A549 (cell line): ENCODE measurements at regions not wholly inside any gene's neighbourhood (a gene's known extent, or its start where the extent isn't known, plus 50 kb on each side); places are given as distances from the start of the nearest gene placed in this dataset.

Source experiments
- ATAC-seq, 2 experiments: fragments of 200-7000 bp in 1 of 2; fragments of >200 bp in 1 of 2; cut with Nextera tagmentation in 1 of 2; cut with Tn5 transposase in 1 of 2; 3 replicates each; pipeline versions ENCODE4 v1.8.0 to v1.9.1; 2018 to 2020; ENCODE audit warnings: mild to moderate bottlenecking in 1 of 2, moderate library complexity in 1 of 2
- CTCF ChIA-PET: fragments of 300-600 bp; sonication (Branson Sonifier 250); formaldehyde crosslinking; extraction: SDS; loops from one replicate; lab custom pipeline; 2021; ENCODE audit warnings: antibody characterized with exemption, inconsistent platforms; lab: Yijun Ruan, JAX
- POLR2A ChIA-PET: fragments of 350-600 bp; formaldehyde crosslinking; extraction: SDS; loops from one replicate; lab custom pipeline; 2021; ENCODE audit warnings: antibody characterized with exemption, inconsistent platforms; lab: Yijun Ruan, JAX
- DNase-seq, 2 experiments: peaks; one replicate each; pipeline versions ENCODE4 v3.0.0 to v3.0.0-alpha.2; 2011 to 2016; ENCODE audit warnings: low read depth in 1 of 2, low spot score in 1 of 2
- FAIRE-seq: peaks from 2 replicates; lab custom pipeline; 2011; peaks lifted over from hg19 to GRCh38; lab: Jason Lieb, UNC
- H3K27ac ChIP-seq, 2 experiments: fragments of >200 bp; sonication (Bioruptor Twin); formaldehyde crosslinking; 3 replicates each; pipeline ENCODE4 v1.5.1; 2016 to 2017
- H3K4me1 ChIP-seq: fragments of >200 bp; sonication (Bioruptor Twin); formaldehyde crosslinking; 3 replicates; pipeline ENCODE4 v1.6.1; 2016
- H3K4me2 ChIP-seq: fragments of >200 bp; sonication (Bioruptor Twin); formaldehyde crosslinking; 3 replicates; pipeline ENCODE4 v1.6.1; 2016
- H3K4me3 ChIP-seq: fragments of >200 bp; sonication (Bioruptor Twin); formaldehyde crosslinking; 3 replicates; pipeline ENCODE4 v1.5.1; 2016
- H3K9me3 ChIP-seq: fragments of >200 bp; sonication (Bioruptor Twin); formaldehyde crosslinking; 3 replicates; pipeline ENCODE4 v1.6.1; 2016
- FOSL2 ChIP-seq, 2 experiments: fragments of 450-650 bp in 1 of 2; fragments of >200 bp in 1 of 2; sonication (Bioruptor Twin) in 1 of 2; formaldehyde crosslinking; IDR thresholded peaks; 2 replicates each; pipeline versions ENCODE4 v1.5.0 to v1.6.1; 2016 to 2020; ENCODE audit warnings: mild to moderate bottlenecking in 1 of 2, moderate library complexity in 1 of 2
- FOXS1 ChIP-seq: fragments of 250-450 bp; sonication (Bioruptor Pico); IDR thresholded peaks from 2 replicates; pipeline ENCODE4 v1.5.0; 2020; ENCODE audit warnings: mild to moderate bottlenecking, moderate library complexity
- HDAC2 ChIP-seq: fragments of 200-600 bp; sonication (generic); IDR thresholded peaks from 2 replicates; pipeline ENCODE4 v1.6.1; 2016
- HEYL ChIP-seq: fragments of 250-450 bp; sonication (Bioruptor Pico); IDR thresholded peaks from 2 replicates; pipeline ENCODE4 v1.8.0; 2021; ENCODE audit warnings: mild to moderate bottlenecking, moderate library complexity
- HOXA7 ChIP-seq: fragments of 250-450 bp; sonication (Bioruptor Pico); IDR thresholded peaks from 2 replicates; pipeline ENCODE4 v1.5.0; 2020; ENCODE audit warnings: mild to moderate bottlenecking, moderate library complexity
- HOXB5 ChIP-seq: fragments of 250-450 bp; sonication (Bioruptor Pico); IDR thresholded peaks from 2 replicates; pipeline ENCODE4 v1.5.0; 2020; ENCODE audit warnings: mild to moderate bottlenecking, moderate library complexity
- JUNB ChIP-seq: fragments of >200 bp; sonication (Bioruptor Twin); formaldehyde crosslinking; IDR thresholded peaks from 2 replicates; pipeline ENCODE4 v1.6.1; 2016
- MYC ChIP-seq: IDR thresholded peaks from 2 replicates; pipeline ENCODE4 v1.6.1; 2012; ENCODE audit warnings: mild to moderate bottlenecking, inconsistent platforms, low read length, improper control_type of control experiment, borderline replicate concordance
- NFE2L2 ChIP-seq: fragments of 150-350 bp; conservative IDR thresholded peaks from 2 replicates; pipeline ENCODE4 v1.6.1; 2014; ENCODE audit warnings: low read length
- NR3C1 ChIP-seq: fragments of >200 bp; sonication (Bioruptor Twin); formaldehyde crosslinking; IDR thresholded peaks from 3 replicates; pipeline ENCODE4 v1.6.1; 2017
- POLR2AphosphoS2 ChIP-seq: conservative IDR thresholded peaks from 2 replicates; pipeline ENCODE4 v1.6.1; 2012; ENCODE audit warnings: low read length, improper control_type of control experiment, inconsistent platforms
- REST ChIP-seq: fragments of 200-600 bp; sonication (generic); IDR thresholded peaks from 2 replicates; pipeline ENCODE4 v1.6.1; 2016; ENCODE audit warnings: antibody characterized with exemption, mild to moderate bottlenecking, moderate library complexity
- SMC3 ChIP-seq: fragments of >200 bp; sonication (Bioruptor Twin); formaldehyde crosslinking; IDR thresholded peaks from 3 replicates; pipeline ENCODE4 v1.6.1; 2018; ENCODE audit warnings: inconsistent platforms
- SREBF2 ChIP-seq: fragments of 450-650 bp; IDR thresholded peaks from 2 replicates; pipeline ENCODE4 v1.6.1; 2014; ENCODE audit warnings: mild to moderate bottlenecking, moderate library complexity
- TFCP2L1 ChIP-seq: fragments of 250-450 bp; sonication (Bioruptor Pico); IDR thresholded peaks from 2 replicates; pipeline ENCODE4 v1.5.0; 2021; ENCODE audit warnings: mild to moderate bottlenecking
- TP53 ChIP-seq: fragments of 250-450 bp; sonication (Bioruptor Pico); IDR thresholded peaks from 2 replicates; pipeline ENCODE4 v1.5.0; 2021; ENCODE audit warnings: mild to moderate bottlenecking, moderate library complexity
- ZC3H11A ChIP-seq: fragments of 450-650 bp; IDR thresholded peaks from 2 replicates; pipeline ENCODE4 v1.6.1; 2014; ENCODE audit warnings: antibody characterized with exemption, mild to moderate bottlenecking
- ZNF302 ChIP-seq: fragments of 250-450 bp; sonication (Bioruptor Pico); IDR thresholded peaks from 2 replicates; pipeline ENCODE4 v1.9.0; 2021; ENCODE audit warnings: inconsistent platforms, mild to moderate bottlenecking, moderate library complexity
- WGBS: methylation state at CpG from one replicate; pipeline ENCODE4 v1.1.6; 2017; ENCODE audit errors: missing lambda C conversion rate; 5-methylcytosine and 5-hydroxymethylcytosine counted together
- TF ChIP-seq, protein P1 (sequence below): fragments of 250-450 bp; sonication (Bioruptor Pico); IDR thresholded peaks from 2 replicates; pipeline ENCODE4 v1.5.0; 2021; ENCODE audit warnings: mild to moderate bottlenecking, moderate library complexity, borderline replicate concordance
- TF ChIP-seq, protein P2 (sequence below): IDR thresholded peaks from 2 replicates; pipeline ENCODE4 v1.6.1; 2012; ENCODE audit warnings: low read depth, borderline replicate concordance

DNA sequence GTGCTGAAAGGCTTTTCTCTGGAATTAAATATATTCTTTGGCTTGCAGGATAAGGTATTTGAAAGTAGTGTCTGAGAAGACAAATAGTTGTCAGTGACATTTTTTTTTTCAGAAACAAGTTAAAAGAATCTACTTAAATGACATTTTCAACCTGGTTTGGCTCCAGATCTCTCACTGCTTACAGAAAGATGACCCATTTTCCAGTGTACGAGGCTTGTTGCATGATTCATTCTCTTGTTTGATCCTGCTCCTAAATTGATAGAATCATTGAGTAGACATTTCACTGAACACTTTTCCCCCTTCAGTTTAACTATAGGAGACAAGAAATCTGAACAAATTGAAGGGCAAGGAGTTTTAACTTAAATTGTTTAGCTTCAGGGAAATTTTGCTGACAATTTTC, 546.1 kb downstream of the ZNF608 start:
- Histone ChIP-seq H3K9me3 (peaks cover 20% of the 10 kb centered on the region; the same call in 2 of the 3 replicates), H3K27ac (no peak overlapping the region), H3K4me2 (no peak overlapping the region), H3K4me3 (no peak overlapping the region), H3K4me1 (no peaks in the 10 kb centered on the region)
- FAIRE-seq (no peak), ATAC-seq (no peak), DNase-seq (no peak)
- POLR2A ChIA-PET = no interaction called here
- TF ChIP-seq HDAC2 = no peak
- TF ChIP-seq MYC = no peak
- TF ChIP-seq ZC3H11A = no peak
- no peak for TF ChIP-seq NR3C1
- TF ChIP-seq HOXB5 = no peak
- no peak for TF ChIP-seq HEYL
- no peak for TF ChIP-seq TP53 (CRISPR knock-in tag)
- TF ChIP-seq POLR2AphosphoS2 = no peak
- no peak for TF ChIP-seq NFE2L2
- TF ChIP-seq, protein P1, sequence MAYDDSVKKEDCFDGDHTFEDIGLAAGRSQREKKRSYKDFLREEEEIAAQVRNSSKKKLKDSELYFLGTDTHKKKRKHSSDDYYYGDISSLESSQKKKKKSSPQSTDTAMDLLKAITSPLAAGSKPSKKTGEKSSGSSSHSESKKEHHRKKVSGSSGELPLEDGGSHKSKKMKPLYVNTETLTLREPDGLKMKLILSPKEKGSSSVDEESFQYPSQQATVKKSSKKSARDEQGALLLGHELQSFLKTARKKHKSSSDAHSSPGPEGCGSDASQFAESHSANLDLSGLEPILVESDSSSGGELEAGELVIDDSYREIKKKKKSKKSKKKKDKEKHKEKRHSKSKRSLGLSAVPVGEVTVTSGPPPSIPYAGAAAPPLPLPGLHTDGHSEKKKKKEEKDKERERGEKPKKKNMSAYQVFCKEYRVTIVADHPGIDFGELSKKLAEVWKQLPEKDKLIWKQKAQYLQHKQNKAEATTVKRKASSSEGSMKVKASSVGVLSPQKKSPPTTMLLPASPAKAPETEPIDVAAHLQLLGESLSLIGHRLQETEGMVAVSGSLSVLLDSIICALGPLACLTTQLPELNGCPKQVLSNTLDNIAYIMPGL (CRISPR knock-in tag) = no peak
- TF ChIP-seq FOXS1 (CRISPR knock-in tag) = no peak
- no peak for TF ChIP-seq SREBF2
- TF ChIP-seq REST = no peak
- TF ChIP-seq SMC3 = no peak
- no peak for TF ChIP-seq TFCP2L1 (CRISPR knock-in tag)
- TF ChIP-seq FOSL2 (IDR thresholded peaks at IDR 0.05) = no peak
- TF ChIP-seq FOSL2 (CRISPR knock-in tag; IDR thresholded peaks at IDR 0.05) = no peak
- TF ChIP-seq HOXA7 (CRISPR knock-in tag) = no peak
- TF ChIP-seq ZNF302 = no peak
- CTCF ChIA-PET = no interaction called here
- 3% methylated on average over 1 of the region's 1 CpG for WGBS

DNA sequence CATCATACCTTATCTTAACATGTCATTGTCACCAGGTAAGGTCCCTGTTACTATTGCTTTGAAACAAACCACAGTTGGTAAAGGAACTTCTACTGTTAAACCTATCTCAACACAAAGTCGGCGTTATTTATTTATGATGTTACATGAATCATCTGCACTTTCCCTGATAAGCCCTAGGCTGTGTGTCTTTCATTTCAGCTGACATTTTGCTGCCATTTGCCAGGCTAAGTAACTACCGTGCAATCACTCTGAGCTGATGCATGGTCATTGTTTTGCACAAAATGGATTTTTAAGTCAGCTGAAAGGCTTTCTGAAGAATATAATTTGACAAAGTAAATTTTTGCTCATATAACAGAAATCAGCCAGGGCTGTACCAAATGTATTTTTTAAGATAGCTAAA, 546.5 kb downstream of the ZNF608 start:
- ChIA-PET POLR2A (no interaction called here), CTCF (no interaction called here)
- Histone ChIP-seq H3K4me2 (no peak overlapping the region), H3K27ac (no peak overlapping the region), H3K4me3 (no peak overlapping the region)
- FAIRE-seq (no peak), ATAC-seq (no peak)
- TF ChIP-seq, protein P2, sequence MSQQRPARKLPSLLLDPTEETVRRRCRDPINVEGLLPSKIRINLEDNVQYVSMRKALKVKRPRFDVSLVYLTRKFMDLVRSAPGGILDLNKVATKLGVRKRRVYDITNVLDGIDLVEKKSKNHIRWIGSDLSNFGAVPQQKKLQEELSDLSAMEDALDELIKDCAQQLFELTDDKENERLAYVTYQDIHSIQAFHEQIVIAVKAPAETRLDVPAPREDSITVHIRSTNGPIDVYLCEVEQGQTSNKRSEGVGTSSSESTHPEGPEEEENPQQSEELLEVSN = no peak
- no peak for TF ChIP-seq TFCP2L1 (CRISPR knock-in tag)
- TF ChIP-seq FOSL2 (IDR thresholded peaks at IDR 0.05) = no peak
- TF ChIP-seq FOSL2 (CRISPR knock-in tag; IDR thresholded peaks at IDR 0.05) = no peak
- TF ChIP-seq JUNB = no peak
- TF ChIP-seq HOXB5 = no peak
- TF ChIP-seq, all 56 proteins: peak for 0
- 31% methylated on average over 3 of the region's 3 CpGs for WGBS
- peaks cover 20% of the 10 kb centered on the region; the same call in 2 of the 3 replicates for H3K9me3 ChIP-seq
- DNase-seq = no peak
- no peaks in the 10 kb centered on the region for H3K4me1 ChIP-seq
